Kidney capillary endothelial cell (primary cell): ENCODE measurements at regions not wholly inside any gene's neighbourhood (a gene's known extent, or its start where the extent isn't known, plus 50 kb on each side); places are given as distances from the start of the nearest gene placed in this dataset.

ENCODE experiments used
- DNase-seq: peaks from one replicate; pipeline ENCODE4 v3.0.0-alpha.2; 2018; ENCODE audit warnings: low spot score

- peak; percentile 47 for DNase-seq
Measured at GRCh38 chr4:52234561-52235440, 183.7 kb downstream of the SPATA18 start.

- DNase-seq: no peak
Measured at GRCh38 chr4:52235552-52236201, 184.6 kb downstream of the SPATA18 start.

- no peak for DNase-seq
Measured at GRCh38 chr4:52241916-52242315, 190.8 kb downstream of the SPATA18 start.

GRCh38 chr4:52243367-52243766, 192.3 kb downstream of the SPATA18 start:
- no peak for DNase-seq

GRCh38 chr4:52244103-52244775, 193.1 kb downstream of the SPATA18 start:
- DNase-seq: no peak

- no peak for DNase-seq
Measured at GRCh38 chr4:52244848-52245247, 193.7 kb downstream of the SPATA18 start.

GRCh38 chr4:52246827-52247226, 195.7 kb downstream of the SPATA18 start:
- no peak for DNase-seq

GRCh38 chr4:52247941-52248340, 196.8 kb downstream of the SPATA18 start:
- DNase-seq: no peak

- DNase-seq: no peak
Measured at GRCh38 chr4:52248820-52249219, 197.7 kb downstream of the SPATA18 start.

- DNase-seq: no peak
Measured at GRCh38 chr4:52249581-52249980, 198.5 kb downstream of the SPATA18 start.

GRCh38 chr4:52250154-52250553, 199.1 kb downstream of the SPATA18 start:
- no peak for DNase-seq

GRCh38 chr4:52251864-52252263, 200.8 kb downstream of the SPATA18 start:
- no peak for DNase-seq

- no peak for DNase-seq
Measured at GRCh38 chr4:52253025-52253424, 201.9 kb downstream of the SPATA18 start.

- no peak for DNase-seq
Measured at GRCh38 chr4:52256522-52256921, 205.4 kb downstream of the SPATA18 start.

- no peak for DNase-seq
Measured at GRCh38 chr4:52259978-52260377, 208.9 kb downstream of the SPATA18 start.

GRCh38 chr4:52260514-52261210, 209.6 kb downstream of the SPATA18 start:
- no peak for DNase-seq

- no peak for DNase-seq
Measured at GRCh38 chr4:52263607-52264006, 212.5 kb downstream of the SPATA18 start.

GRCh38 chr4:52265781-52266525, 214.8 kb downstream of the SPATA18 start:
- no peak for DNase-seq

GRCh38 chr4:52266537-52267137, 215.5 kb downstream of the SPATA18 start:
- no peak for DNase-seq

- DNase-seq: no peak
Measured at GRCh38 chr4:52269761-52270160, 218.7 kb downstream of the SPATA18 start.

- no peak for DNase-seq
Measured at GRCh38 chr4:52273885-52274284, 222.8 kb downstream of the SPATA18 start.
